ENCODE measurements at regions not wholly inside any gene's neighbourhood (a gene's known extent, or its start where the extent isn't known, plus 50 kb on each side); places are given as distances from the start of the nearest gene placed in this dataset.

- Histone ChIP-seq H3K9me3 (ENCODE audit: control insufficient read depth, low read depth, low read length) (no peaks in the 10 kb centered on the region), H2BK12ac (ENCODE audit: insufficient read length, low read depth, low read length) (no peak overlapping the region), H2AFZ (ENCODE audit: low read length) (no peak overlapping the region), H3K4me1 (ENCODE audit: insufficient read depth, low read length) (peaks cover 2% of the 10 kb centered on the region; the same call in 1 of the 2 replicates), H3K79me2 (ENCODE audit: insufficient read depth, low read length) (no peaks in the 10 kb centered on the region), H2BK120ac (ENCODE audit: low read depth, low read length, poor library complexity, severe bottlenecking) (no peak overlapping the region), H3K14ac (ENCODE audit: insufficient read depth, low read length) (no peak overlapping the region), H3K27me3 (ENCODE audit: insufficient read depth, low read length) (no peaks in the 10 kb centered on the region), H3K23ac (ENCODE audit: insufficient read length, low read depth, low read length) (no peak overlapping the region), H3K18ac (ENCODE audit: insufficient read length, low read depth, low read length) (no peak overlapping the region), H3K9ac (ENCODE audit: extremely low read depth, insufficient read length, low read length) (no peak overlapping the region), H3K23me2 (ENCODE audit: insufficient read length, low read depth, low read length, poor library complexity, severe bottlenecking) (no peaks in the 10 kb centered on the region), H3K4me2 (ENCODE audit: insufficient read depth, insufficient read length, low read length) (no peak overlapping the region), H2BK5ac (ENCODE audit: insufficient read length, low read length) (no peak overlapping the region), H3K79me1 (ENCODE audit: insufficient read depth, low read depth, low read length, poor library complexity, severe bottlenecking) (no peaks in the 10 kb centered on the region), H4K20me1 (ENCODE audit: control insufficient read depth, insufficient read depth, insufficient read length) (no peaks in the 10 kb centered on the region), H4K5ac (ENCODE audit: insufficient read length, low read depth, low read length) (no peak overlapping the region), H2BK15ac (ENCODE audit: low read depth, low read length) (no peak overlapping the region), H3K4ac (ENCODE audit: low read depth, low read length) (no peak overlapping the region), H2BK20ac (ENCODE audit: low read depth, low read length, poor library complexity, severe bottlenecking) (no peak overlapping the region), H4K8ac (replicated peaks; ENCODE audit: insufficient read length, low read depth, low read length) (no peak overlapping the region), H3T11ph (ENCODE audit: low read length) (no peak overlapping the region), H3K27ac (ENCODE audit: insufficient read length, low read depth, low read length) (no peak overlapping the region), H2AK5ac (ENCODE audit: insufficient read length, low read length) (no peak overlapping the region), H3K56ac (ENCODE audit: insufficient read length, low read depth, low read length) (no peak overlapping the region), H4K91ac (ENCODE audit: insufficient read length, low read depth, low read length) (no peak overlapping the region)
- WGBS (ENCODE audit: extremely low coverage, insufficient read length, low lambda C conversion rate) = no CpG with 5 or more reads among the region's 2 CpGs
- Mint-ChIP-seq H3K27me3 (ENCODE audit: low read depth) (no peaks in the 10 kb centered on the region), H3K36me3 (ENCODE audit: insufficient read depth in 1 of 3, low read depth in 3 of 3) (peaks cover 2 to 8% (median 3%) of the 10 kb centered on the region in 3 experiments; a peak in 4 of 7 replicates), H3K4me1 (peaks cover 11 to 15% of the 10 kb centered on the region in 2 experiments), H3K9me3 (peaks cover 2% of the 10 kb centered on the region in 2 experiments; a peak in 3 of 5 replicates), H3K4me3 (no peak overlapping the region), H3K27ac (no peak overlapping the region)
- no peak for TF ChIP-seq CTCF (conservative IDR thresholded peaks at IDR 0.05)
- no peak for DNase-seq
Measured at GRCh38 chr11:8746331-8746974, 63.9 kb downstream of the RPL27A start.

Data from H9 (cell line).